Esophagus muscularis mucosa (tissue), 3 donors: ENCODE measurements at regions not wholly inside any gene's neighbourhood (a gene's known extent, or its start where the extent isn't known, plus 50 kb on each side); places are given as distances from the start of the nearest gene placed in this dataset.

Experiments used
- CTCF ChIP-seq, 3 experiments: fragments of 200-600 bp in 2 of 3; fragments of 450-650 bp in 1 of 3; sonication (generic) in 2 of 3; IDR thresholded peaks; one replicate each; pipeline ENCODE4 v1.5.1; 2017 to 2019; ENCODE audit warnings: antibody characterized with exemption in 3 of 3, mild to moderate bottlenecking in 2 of 3, moderate library complexity in 1 of 3
- POLR2AphosphoS5 ChIP-seq, 2 donors: sonication (generic); formaldehyde crosslinking; IDR thresholded peaks; one replicate each; pipeline ENCODE4 v1.6.1; 2017; ENCODE audit warnings: antibody characterized with exemption in 2 of 2

GRCh38 chr4:157600583-157600982 lies 380.1 kb downstream of the GRIA2 start:
- no peak for TF ChIP-seq CTCF (IDR thresholded peaks at IDR 0.05)
- TF ChIP-seq POLR2AphosphoS5 (IDR thresholded peaks at IDR 0.05) = no peak
